ENCODE measurements at regions not wholly inside any gene's neighbourhood (a gene's known extent, or its start where the extent isn't known, plus 50 kb on each side); places are given as distances from the start of the nearest gene placed in this dataset.

- Histone ChIP-seq H3K9ac (ENCODE audit: low read depth, low read length) (no peak overlapping the region), H3K4me2 (ENCODE audit: insufficient read depth, low read length) (no peak overlapping the region), H3K9me3 (ENCODE audit: insufficient read depth, low read length, severe bottlenecking) (no peaks in the 10 kb centered on the region), H2AFZ (ENCODE audit: low read depth, low read length) (0 out of 2 replicates have a peak overlapping the region, but pooled peaks have one; percentile 19), H3K36me3 (ENCODE audit: insufficient read depth, low read length) (no peaks in the 10 kb centered on the region), H3K4me1 (ENCODE audit: insufficient read depth, low read length) (no peaks in the 10 kb centered on the region), H3K79me2 (ENCODE audit: insufficient read depth, low read length) (no peaks in the 10 kb centered on the region), H4K20me1 (ENCODE audit: insufficient read depth, low read length) (no peaks in the 10 kb centered on the region), H3K27ac (ENCODE audit: low read length) (no peak overlapping the region), H3K4me3 (ENCODE audit: low read depth in 1 of 2, low read length in 2 of 2) (no peak overlapping the region), H3K27me3 (ENCODE audit: insufficient read depth, low read length, poor library complexity) (no peaks in the 10 kb centered on the region)
- no peak for DNase-seq
- 0 out of 3 replicates have a peak, but pooled peaks have one; percentile 29 for ATAC-seq (ENCODE audit: insufficient read depth, low read depth)
- TF ChIP-seq EZH2 (IDR thresholded peaks at IDR 0.05; ENCODE audit: borderline replicate concordance, low read depth, low read length, severe bottlenecking): no peak
Measured at GRCh38 chr2:603869-604268, 73.3 kb downstream of the TMEM18 start.

GRCh38 chr2:603427-603826 lies 73.8 kb downstream of the TMEM18 start:
- ATAC-seq (ENCODE audit: insufficient read depth, low read depth) (no peak; the same call in 2 of the 3 replicates), DNase-seq (no peak)
- no peak overlapping the region for H3K4me2 ChIP-seq (ENCODE audit: insufficient read depth, low read length)
- H3K27ac ChIP-seq (ENCODE audit: low read length): no peak overlapping the region
- H4K20me1 ChIP-seq (ENCODE audit: insufficient read depth, low read length): no peaks in the 10 kb centered on the region
- H3K9me3 ChIP-seq (ENCODE audit: insufficient read depth, low read length, severe bottlenecking): no peaks in the 10 kb centered on the region
- H2AFZ ChIP-seq (ENCODE audit: low read depth, low read length): no peak overlapping the region
- H3K9ac ChIP-seq (ENCODE audit: low read depth, low read length): no peak overlapping the region
- no peaks in the 10 kb centered on the region for H3K79me2 ChIP-seq (ENCODE audit: insufficient read depth, low read length)
- TF ChIP-seq CTCF (IDR thresholded peaks at IDR 0.05; ENCODE audit: borderline replicate concordance, extremely low read depth, low read length, poor library complexity, severe bottlenecking): no peak
- TF ChIP-seq EZH2 (IDR thresholded peaks at IDR 0.05; ENCODE audit: borderline replicate concordance, low read depth, low read length, severe bottlenecking): no peak
- no peak overlapping the region for H3K4me3 ChIP-seq (ENCODE audit: low read depth in 1 of 2, low read length in 2 of 2)
- no peaks in the 10 kb centered on the region for H3K36me3 ChIP-seq (ENCODE audit: insufficient read depth, low read length)
- H3K27me3 ChIP-seq (ENCODE audit: insufficient read depth, low read length, poor library complexity): no peaks in the 10 kb centered on the region
- H3K4me1 ChIP-seq (ENCODE audit: insufficient read depth, low read length): no peaks in the 10 kb centered on the region

GRCh38 chr2:602571-603359 lies 74.4 kb downstream of the TMEM18 start:
- no peak for TF ChIP-seq CTCF (IDR thresholded peaks at IDR 0.05; ENCODE audit: borderline replicate concordance, extremely low read depth, low read length, poor library complexity, severe bottlenecking)
- no peak for TF ChIP-seq EZH2 (IDR thresholded peaks at IDR 0.05; ENCODE audit: borderline replicate concordance, low read depth, low read length, severe bottlenecking)

GRCh38 chr2:601806-602455 lies 75.3 kb downstream of the TMEM18 start:
- no peak overlapping the region for H2AFZ ChIP-seq (ENCODE audit: low read depth, low read length)
- no peaks in the 10 kb centered on the region for H3K36me3 ChIP-seq (ENCODE audit: insufficient read depth, low read length)
- DNase-seq: no peak
- TF ChIP-seq CTCF (IDR thresholded peaks at IDR 0.05; ENCODE audit: borderline replicate concordance, extremely low read depth, low read length, poor library complexity, severe bottlenecking): no peak
- no peak overlapping the region for H3K4me2 ChIP-seq (ENCODE audit: insufficient read depth, low read length)
- no peaks in the 10 kb centered on the region for H3K4me1 ChIP-seq (ENCODE audit: insufficient read depth, low read length)
- H4K20me1 ChIP-seq (ENCODE audit: insufficient read depth, low read length): no peaks in the 10 kb centered on the region
- no peaks in the 10 kb centered on the region for H3K9me3 ChIP-seq (ENCODE audit: insufficient read depth, low read length, severe bottlenecking)
- no peaks in the 10 kb centered on the region for H3K79me2 ChIP-seq (ENCODE audit: insufficient read depth, low read length)
- ATAC-seq (ENCODE audit: insufficient read depth, low read depth): no peak
- no peaks in the 10 kb centered on the region for H3K27me3 ChIP-seq (ENCODE audit: insufficient read depth, low read length, poor library complexity)
- H3K9ac ChIP-seq (ENCODE audit: low read depth, low read length): no peak overlapping the region
- no peak overlapping the region for H3K4me3 ChIP-seq (ENCODE audit: low read depth in 1 of 2, low read length in 2 of 2)
- H3K27ac ChIP-seq (ENCODE audit: low read length): no peak overlapping the region

More at GRCh38 chr2:602571-603359, 74.4 kb downstream of the TMEM18 start:
- Histone ChIP-seq H3K4me2 (ENCODE audit: insufficient read depth, low read length) (no peak overlapping the region), H3K9me3 (ENCODE audit: insufficient read depth, low read length, severe bottlenecking) (no peaks in the 10 kb centered on the region), H4K20me1 (ENCODE audit: insufficient read depth, low read length) (no peaks in the 10 kb centered on the region), H3K79me2 (ENCODE audit: insufficient read depth, low read length) (no peaks in the 10 kb centered on the region), H3K4me3 (ENCODE audit: low read depth in 1 of 2, low read length in 2 of 2) (no peak overlapping the region), H3K27ac (ENCODE audit: low read length) (no peak overlapping the region), H3K4me1 (ENCODE audit: insufficient read depth, low read length) (no peaks in the 10 kb centered on the region), H3K9ac (ENCODE audit: low read depth, low read length) (no peak overlapping the region), H3K36me3 (ENCODE audit: insufficient read depth, low read length) (no peaks in the 10 kb centered on the region), H2AFZ (ENCODE audit: low read depth, low read length) (no peak overlapping the region), H3K27me3 (ENCODE audit: insufficient read depth, low read length, poor library complexity) (no peaks in the 10 kb centered on the region)
- no peak for ATAC-seq (ENCODE audit: insufficient read depth, low read depth)
- no peak for DNase-seq
